ENCODE measurements at regions not wholly inside any gene's neighbourhood (a gene's known extent, or its start where the extent isn't known, plus 50 kb on each side); places are given as distances from the start of the nearest gene placed in this dataset.

DNA sequence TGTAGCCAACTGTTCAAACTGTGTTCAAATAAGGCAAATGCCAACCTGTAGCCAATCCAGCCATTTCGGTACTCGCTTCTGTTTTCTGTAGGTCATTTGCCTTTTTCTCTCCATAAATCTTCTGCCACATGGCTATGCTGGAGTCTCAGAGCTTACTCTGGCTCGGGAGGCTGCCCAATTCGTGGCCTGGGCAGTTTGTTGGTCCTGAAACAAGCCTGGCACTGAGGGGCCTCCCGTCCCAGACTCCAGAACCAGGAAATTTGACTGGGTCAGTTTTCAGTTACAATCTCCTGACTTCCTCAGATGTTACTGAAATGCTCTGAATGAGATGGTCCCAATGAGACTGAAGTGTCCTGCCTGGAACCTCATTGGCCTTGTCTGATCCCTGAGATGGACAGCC lies 120.8 kb upstream of the NPAS2 start:
- no peak overlapping the region for H3K27ac Mint-ChIP-seq (ENCODE audit: unreplicated experiment)
- peaks cover 31% of the 10 kb centered on the region for H3K9me3 Mint-ChIP-seq (ENCODE audit: low read depth)
- no peak for DNase-seq (ENCODE audit: low spot score)
- no peak overlapping the region for H3K4me3 Mint-ChIP-seq (ENCODE audit: unreplicated experiment)
- TF ChIP-seq, protein P1, sequence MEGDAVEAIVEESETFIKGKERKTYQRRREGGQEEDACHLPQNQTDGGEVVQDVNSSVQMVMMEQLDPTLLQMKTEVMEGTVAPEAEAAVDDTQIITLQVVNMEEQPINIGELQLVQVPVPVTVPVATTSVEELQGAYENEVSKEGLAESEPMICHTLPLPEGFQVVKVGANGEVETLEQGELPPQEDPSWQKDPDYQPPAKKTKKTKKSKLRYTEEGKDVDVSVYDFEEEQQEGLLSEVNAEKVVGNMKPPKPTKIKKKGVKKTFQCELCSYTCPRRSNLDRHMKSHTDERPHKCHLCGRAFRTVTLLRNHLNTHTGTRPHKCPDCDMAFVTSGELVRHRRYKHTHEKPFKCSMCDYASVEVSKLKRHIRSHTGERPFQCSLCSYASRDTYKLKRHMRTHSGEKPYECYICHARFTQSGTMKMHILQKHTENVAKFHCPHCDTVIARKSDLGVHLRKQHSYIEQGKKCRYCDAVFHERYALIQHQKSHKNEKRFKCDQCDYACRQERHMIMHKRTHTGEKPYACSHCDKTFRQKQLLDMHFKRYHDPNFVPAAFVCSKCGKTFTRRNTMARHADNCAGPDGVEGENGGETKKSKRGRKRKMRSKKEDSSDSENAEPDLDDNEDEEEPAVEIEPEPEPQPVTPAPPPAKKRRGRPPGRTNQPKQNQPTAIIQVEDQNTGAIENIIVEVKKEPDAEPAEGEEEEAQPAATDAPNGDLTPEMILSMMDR (IDR thresholded peaks at IDR 0.05): no peak
- H3K36me3 Mint-ChIP-seq (ENCODE audit: low read depth): peaks cover 7% of the 10 kb centered on the region
- peaks cover 12% of the 10 kb centered on the region for H3K27me3 Mint-ChIP-seq (ENCODE audit: low read depth)
- no peaks in the 10 kb centered on the region for H3K4me1 Mint-ChIP-seq (ENCODE audit: low read depth)

DNA sequence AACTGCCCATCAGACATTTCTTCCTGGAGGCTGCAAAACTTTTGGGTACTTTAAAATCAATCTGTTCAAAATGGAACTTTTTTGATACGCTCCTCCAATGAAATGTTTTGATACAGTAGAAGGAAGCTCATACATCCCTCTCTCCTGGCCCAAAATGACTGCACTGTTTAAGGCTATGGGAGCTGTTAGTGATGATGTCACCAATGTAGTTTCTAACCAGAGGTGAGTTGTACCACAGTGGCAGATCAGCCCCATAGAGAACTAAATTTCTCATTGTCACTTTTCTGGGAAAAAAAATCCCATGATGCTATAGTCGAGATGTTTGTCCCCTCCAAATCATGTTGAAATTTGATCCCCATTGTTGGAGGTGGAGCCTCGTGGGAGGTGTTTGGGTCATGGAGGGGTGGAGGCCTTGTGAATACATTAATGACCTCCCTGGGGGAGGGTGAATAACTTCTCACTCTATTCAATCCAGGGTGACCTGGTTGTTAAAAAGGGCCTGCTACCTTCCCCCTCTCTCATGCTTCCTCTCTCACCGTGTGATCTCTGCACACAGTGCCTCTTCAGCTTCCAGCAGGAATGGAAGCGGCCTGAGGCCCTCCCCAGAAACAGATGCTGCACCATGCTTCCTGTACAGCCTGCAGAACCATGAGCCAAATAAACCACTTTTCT lies 117.4 kb upstream of the NPAS2 start:
- Mint-ChIP-seq H3K9me3 (ENCODE audit: low read depth) (peaks cover 11% of the 10 kb centered on the region), H3K36me3 (ENCODE audit: low read depth) (peaks cover 4% of the 10 kb centered on the region), H3K27me3 (ENCODE audit: low read depth) (peaks cover 15% of the 10 kb centered on the region), H3K27ac (ENCODE audit: unreplicated experiment) (no peak overlapping the region), H3K4me1 (ENCODE audit: low read depth) (no peaks in the 10 kb centered on the region), H3K4me3 (ENCODE audit: unreplicated experiment) (no peak overlapping the region)
- TF ChIP-seq, protein P1 (IDR thresholded peaks at IDR 0.05): no peak
- no peak for DNase-seq (ENCODE audit: low spot score)

DNA sequence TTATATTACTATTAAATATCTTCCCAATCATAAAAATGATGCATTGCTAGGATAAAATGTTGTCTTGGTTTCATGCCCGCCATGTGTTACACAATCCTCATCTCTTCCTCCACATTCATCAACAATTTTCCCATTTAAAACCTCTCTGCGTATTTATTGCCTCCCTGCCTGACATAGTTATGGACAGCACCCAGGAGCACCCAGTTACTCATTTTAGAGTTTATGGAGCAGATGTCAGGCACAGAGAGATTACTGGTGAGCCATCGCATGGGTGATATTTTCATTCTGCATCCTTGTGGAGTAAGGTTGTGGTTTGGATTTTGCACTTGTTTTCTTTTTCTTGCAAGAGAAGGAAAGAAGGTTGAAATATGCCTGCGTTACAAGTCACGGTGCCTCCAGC lies 116.7 kb upstream of the NPAS2 start:
- TF ChIP-seq, protein P1 (IDR thresholded peaks at IDR 0.05): no peak
- H3K36me3 Mint-ChIP-seq (ENCODE audit: low read depth): peaks cover 4% of the 10 kb centered on the region
- H3K27me3 Mint-ChIP-seq (ENCODE audit: low read depth): peaks cover 15% of the 10 kb centered on the region
- no peak overlapping the region for H3K27ac Mint-ChIP-seq (ENCODE audit: unreplicated experiment)
- no peak for DNase-seq (ENCODE audit: low spot score)
- no peaks in the 10 kb centered on the region for H3K4me1 Mint-ChIP-seq (ENCODE audit: low read depth)
- H3K9me3 Mint-ChIP-seq (ENCODE audit: low read depth): peaks cover 8% of the 10 kb centered on the region
- no peak overlapping the region for H3K4me3 Mint-ChIP-seq (ENCODE audit: unreplicated experiment)

DNA sequence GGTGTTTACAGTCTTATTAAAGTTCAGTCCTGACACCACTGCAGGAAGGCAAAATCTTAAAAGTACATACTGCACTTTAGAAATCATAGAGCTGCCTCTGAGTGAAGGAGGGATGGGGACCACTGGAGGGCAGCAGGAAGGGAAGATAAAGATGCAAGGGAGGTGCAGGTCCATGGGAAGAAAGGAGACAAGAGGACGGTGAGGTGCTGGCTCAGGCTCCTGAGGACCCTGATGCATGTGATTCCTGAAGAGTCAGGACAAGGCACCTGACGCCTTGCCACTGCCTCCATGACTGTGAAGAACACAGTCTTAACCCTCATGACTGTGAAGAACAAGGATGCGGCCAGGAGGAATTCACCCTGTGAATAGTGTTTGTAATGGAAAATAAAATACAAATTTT lies 116.2 kb upstream of the NPAS2 start:
- Mint-ChIP-seq H3K4me3 (ENCODE audit: unreplicated experiment) (no peak overlapping the region), H3K27ac (ENCODE audit: unreplicated experiment) (no peak overlapping the region), H3K4me1 (ENCODE audit: low read depth) (no peaks in the 10 kb centered on the region), H3K9me3 (ENCODE audit: low read depth) (peaks cover 8% of the 10 kb centered on the region), H3K36me3 (ENCODE audit: low read depth) (peaks cover 4% of the 10 kb centered on the region), H3K27me3 (ENCODE audit: low read depth) (peaks cover 15% of the 10 kb centered on the region)
- TF ChIP-seq, protein P1 (IDR thresholded peaks at IDR 0.05): no peak
- DNase-seq (ENCODE audit: low spot score): no peak

DNA sequence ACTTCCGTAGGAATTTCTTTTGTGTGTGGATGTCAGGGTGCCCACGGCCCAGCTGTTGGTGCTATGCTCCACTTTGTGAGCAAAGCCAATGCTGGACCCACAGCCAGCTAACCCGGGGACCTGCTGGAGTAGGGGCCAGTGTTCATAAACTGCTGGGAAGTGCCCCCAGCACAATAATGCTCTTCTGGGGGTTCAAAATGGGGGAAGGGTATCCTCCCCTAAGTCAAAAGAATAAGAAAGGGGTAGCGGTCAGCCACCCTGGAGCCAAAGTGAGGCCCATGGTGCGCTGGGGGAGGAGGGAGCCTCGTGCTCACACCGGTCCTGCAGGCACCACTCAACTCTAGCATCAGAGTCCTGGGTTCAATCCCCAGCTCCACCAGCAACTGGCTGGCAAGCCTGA lies 115.8 kb upstream of the NPAS2 start:
- peaks cover 8% of the 10 kb centered on the region for H3K9me3 Mint-ChIP-seq (ENCODE audit: low read depth)
- peaks cover 15% of the 10 kb centered on the region for H3K27me3 Mint-ChIP-seq (ENCODE audit: low read depth)
- H3K36me3 Mint-ChIP-seq (ENCODE audit: low read depth): peaks cover 4% of the 10 kb centered on the region
- no peaks in the 10 kb centered on the region for H3K4me1 Mint-ChIP-seq (ENCODE audit: low read depth)
- no peak for DNase-seq (ENCODE audit: low spot score)
- TF ChIP-seq, protein P1 (IDR thresholded peaks at IDR 0.05): no peak
- H3K4me3 Mint-ChIP-seq (ENCODE audit: unreplicated experiment): no peak overlapping the region
- no peak overlapping the region for H3K27ac Mint-ChIP-seq (ENCODE audit: unreplicated experiment)
